Ectodermal cell (in vitro differentiated cells): ENCODE measurements at regions not wholly inside any gene's neighbourhood (a gene's known extent, or its start where the extent isn't known, plus 50 kb on each side); places are given as distances from the start of the nearest gene placed in this dataset.

Source experiments
- H3K27ac ChIP-seq: 2 replicates; pipeline ENCODE4 v1.7.0; 2013; ENCODE audit warnings: mild to moderate bottlenecking, low read depth, low read length; ENCODE audit not compliant: insufficient read depth, poor library complexity, severe bottlenecking
- H3K27me3 ChIP-seq: 2 replicates; pipeline ENCODE4 v1.7.0; 2013; ENCODE audit warnings: mild to moderate bottlenecking, low read length; ENCODE audit not compliant: insufficient read depth, control insufficient read depth, poor library complexity, severe bottlenecking
- H3K36me3 ChIP-seq: one replicate; pipeline ENCODE4 v1.7.0; 2013; ENCODE audit warnings: low read length; ENCODE audit not compliant: control insufficient read depth, insufficient read depth
- H3K4me1 ChIP-seq: one replicate; pipeline ENCODE4 v1.7.0; 2013; ENCODE audit warnings: low read length; ENCODE audit not compliant: control insufficient read depth, insufficient read depth
- H3K4me3 ChIP-seq: 2 replicates; pipeline ENCODE4 v1.7.0; 2013; ENCODE audit warnings: low read depth, low read length, control low read depth; ENCODE audit not compliant: insufficient read depth
- H3K9me3 ChIP-seq: 2 replicates; pipeline ENCODE4 v1.7.0; 2013; ENCODE audit warnings: mild to moderate bottlenecking, low read length, moderate library complexity; ENCODE audit not compliant: control insufficient read depth
- WGBS, 2 experiments: methylation state at CpG; one replicate each; pipeline ENCODE4 v1.1.7; 2013; ENCODE audit warnings: missing lambda C conversion rate in 2 of 2; 5-methylcytosine and 5-hydroxymethylcytosine counted together

DNA sequence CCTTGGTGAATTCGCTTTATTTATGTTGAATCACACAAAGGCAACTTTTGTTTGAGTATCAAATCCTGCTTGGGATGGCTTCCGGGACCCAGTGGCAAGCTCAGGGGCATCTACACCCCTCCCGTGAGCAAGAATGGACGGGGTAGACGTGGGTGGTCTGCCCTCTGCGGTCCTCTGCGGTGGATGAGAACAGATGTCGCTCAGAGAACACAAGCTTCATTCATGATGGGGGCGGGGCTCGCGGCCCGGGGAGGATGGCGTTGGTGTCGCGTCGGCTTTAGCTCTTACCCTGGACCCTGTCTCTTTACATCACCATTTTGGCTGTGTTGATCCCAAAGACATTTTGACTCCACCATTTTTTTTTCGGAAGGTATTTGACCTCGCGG, 158.5 kb upstream of the RTL1 start:
- Histone ChIP-seq H3K4me3 (no peak overlapping the region), H3K4me1 (no peaks in the 10 kb centered on the region), H3K27ac (no peak overlapping the region), H3K36me3 (no peaks in the 10 kb centered on the region), H3K27me3 (no peaks in the 10 kb centered on the region), H3K9me3 (no peaks in the 10 kb centered on the region)
- 91 to 92% methylated on average over 19 of the region's 19 CpGs for WGBS, 2 experiments

DNA sequence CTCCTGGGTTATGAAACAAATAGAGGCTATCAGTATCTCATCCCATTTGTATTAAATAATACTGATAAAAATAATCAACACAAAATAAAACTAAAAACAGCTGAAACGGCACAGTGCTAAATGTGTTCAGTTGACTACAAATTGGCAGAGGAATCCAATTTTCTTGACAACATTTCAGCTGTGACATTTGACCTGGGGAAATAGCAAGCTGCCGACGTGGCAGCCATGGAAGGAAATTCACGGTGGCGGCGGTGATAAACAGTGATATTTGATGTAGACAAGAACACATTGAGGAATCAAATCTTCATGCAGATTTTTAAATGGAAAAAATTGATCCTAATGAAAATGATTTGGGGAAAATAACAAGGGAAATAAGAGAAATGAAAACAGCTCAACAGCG, 159.1 kb upstream of the RTL1 start:
- Histone ChIP-seq H3K9me3 (no peaks in the 10 kb centered on the region), H3K36me3 (no peaks in the 10 kb centered on the region), H3K4me3 (no peak overlapping the region), H3K4me1 (no peaks in the 10 kb centered on the region), H3K27me3 (no peaks in the 10 kb centered on the region), H3K27ac (no peak overlapping the region)
- 94 to 95% methylated on average over 7 of the region's 7 CpGs for WGBS, 2 experiments

DNA sequence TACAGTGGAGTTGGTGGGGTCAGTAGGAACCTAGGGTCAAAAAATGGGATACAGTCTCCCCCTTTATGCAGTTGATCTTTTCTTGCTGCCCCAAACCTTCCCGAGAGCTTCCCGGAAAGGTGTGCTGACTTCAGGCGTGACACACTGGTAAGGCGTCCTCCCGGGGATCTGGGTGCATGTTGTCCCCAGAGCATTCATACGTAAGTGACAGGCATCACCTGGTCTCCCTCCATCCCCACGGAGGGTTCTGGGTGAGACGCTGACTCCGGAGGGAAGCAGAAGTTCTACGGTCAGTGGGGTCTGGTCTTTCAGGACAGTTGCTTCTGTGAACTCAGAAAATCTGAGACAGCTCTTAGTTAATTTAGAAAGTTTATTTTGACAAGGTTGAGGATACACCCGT, 159.6 kb upstream of the RTL1 start:
- no peak overlapping the region for H3K27ac ChIP-seq
- no peaks in the 10 kb centered on the region for H3K27me3 ChIP-seq
- no peak overlapping the region for H3K4me3 ChIP-seq

DNA sequence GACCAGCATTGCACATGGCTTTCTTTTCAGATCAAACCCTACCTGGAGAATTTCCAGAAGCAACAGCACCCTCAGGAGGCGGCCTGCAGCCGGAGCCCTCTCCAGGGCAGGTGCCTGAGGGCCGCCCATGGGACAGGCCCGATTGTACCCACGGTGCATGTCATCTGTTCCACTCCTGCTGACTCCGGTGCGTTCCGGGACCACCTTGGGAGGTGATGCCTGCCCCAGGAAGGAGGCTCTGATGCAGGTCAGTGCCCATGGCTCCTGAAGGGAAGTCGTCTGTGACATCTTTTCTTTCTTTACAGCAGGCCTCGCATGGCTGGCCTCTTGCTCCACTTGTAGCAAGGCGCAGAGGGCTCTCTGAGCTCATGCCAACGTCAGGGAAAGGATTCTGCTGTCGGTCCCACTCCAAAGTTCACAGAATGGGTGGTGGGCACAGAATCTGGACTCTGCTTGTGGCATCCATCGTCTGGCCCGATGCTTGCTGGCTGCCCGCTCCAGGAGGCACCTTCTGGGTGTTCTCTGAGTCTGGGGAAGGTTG, 160.7 kb upstream of the RTL1 start:
- no peak overlapping the region for H3K27ac ChIP-seq
- H3K27me3 ChIP-seq, result no peaks in the 10 kb centered on the region
- no peaks in the 10 kb centered on the region for H3K36me3 ChIP-seq
- no peaks in the 10 kb centered on the region for H3K9me3 ChIP-seq
- 92 to 96% methylated on average over 16 of the region's 16 CpGs for WGBS, 2 experiments
- no peaks in the 10 kb centered on the region for H3K4me1 ChIP-seq
- H3K4me3 ChIP-seq, result no peak overlapping the region

More for the DNA sequence above, 159.6 kb upstream of the RTL1 start:
- no peaks in the 10 kb centered on the region for H3K4me1 ChIP-seq
- 96% methylated on average over 11 of the region's 11 CpGs for WGBS, 2 experiments
- no peaks in the 10 kb centered on the region for H3K9me3 ChIP-seq
- H3K36me3 ChIP-seq, result no peaks in the 10 kb centered on the region

DNA sequence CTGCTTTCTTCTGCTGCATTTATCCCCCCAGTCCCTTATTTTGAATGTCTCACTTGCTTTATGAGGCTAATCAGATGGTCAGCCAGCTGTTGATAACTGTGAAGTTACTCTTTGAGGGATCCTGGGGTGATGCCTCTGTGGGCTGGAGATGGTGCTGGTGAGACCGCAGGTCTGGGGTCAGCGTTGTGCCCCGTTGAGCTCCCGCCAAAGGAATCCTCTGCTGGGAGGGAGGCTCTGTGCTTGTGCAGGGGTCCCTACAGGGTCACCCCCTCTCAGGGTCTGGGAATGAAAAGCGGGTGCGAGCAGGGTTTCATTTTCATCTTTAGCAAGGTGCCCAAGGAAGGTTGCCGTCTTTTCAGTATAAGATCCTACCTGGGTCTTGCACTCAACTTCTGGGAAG, 161.2 kb upstream of the RTL1 start:
- Histone ChIP-seq H3K4me1 (no peaks in the 10 kb centered on the region), H3K36me3 (no peaks in the 10 kb centered on the region), H3K4me3 (no peak overlapping the region), H3K9me3 (no peaks in the 10 kb centered on the region), H3K27ac (no peak overlapping the region), H3K27me3 (no peaks in the 10 kb centered on the region)
- WGBS, 2 experiments, result 93 to 94% methylated on average over 7 of the region's 7 CpGs

DNA sequence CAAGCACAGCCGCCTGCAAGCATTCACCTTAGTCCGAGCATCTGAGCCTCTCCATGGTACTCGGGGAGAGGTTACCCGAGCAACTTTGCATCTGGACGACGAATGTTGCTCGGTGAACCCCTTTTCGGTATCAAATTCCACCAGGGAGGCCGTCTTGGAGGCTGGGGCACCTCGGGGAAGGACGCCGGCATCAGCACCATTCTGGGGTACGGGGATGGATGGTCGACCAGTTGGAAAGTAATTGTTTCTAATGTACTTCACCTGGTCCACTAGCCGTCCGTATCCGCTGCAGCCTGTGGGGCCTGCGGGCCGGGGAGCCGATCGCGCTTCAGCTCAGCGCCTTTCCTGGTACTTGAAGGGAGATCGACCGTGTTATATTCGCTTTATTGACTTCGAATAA, 161.7 kb upstream of the RTL1 start:
- no peak overlapping the region for H3K27ac ChIP-seq
- no peaks in the 10 kb centered on the region for H3K27me3 ChIP-seq
- no peaks in the 10 kb centered on the region for H3K36me3 ChIP-seq

DNA sequence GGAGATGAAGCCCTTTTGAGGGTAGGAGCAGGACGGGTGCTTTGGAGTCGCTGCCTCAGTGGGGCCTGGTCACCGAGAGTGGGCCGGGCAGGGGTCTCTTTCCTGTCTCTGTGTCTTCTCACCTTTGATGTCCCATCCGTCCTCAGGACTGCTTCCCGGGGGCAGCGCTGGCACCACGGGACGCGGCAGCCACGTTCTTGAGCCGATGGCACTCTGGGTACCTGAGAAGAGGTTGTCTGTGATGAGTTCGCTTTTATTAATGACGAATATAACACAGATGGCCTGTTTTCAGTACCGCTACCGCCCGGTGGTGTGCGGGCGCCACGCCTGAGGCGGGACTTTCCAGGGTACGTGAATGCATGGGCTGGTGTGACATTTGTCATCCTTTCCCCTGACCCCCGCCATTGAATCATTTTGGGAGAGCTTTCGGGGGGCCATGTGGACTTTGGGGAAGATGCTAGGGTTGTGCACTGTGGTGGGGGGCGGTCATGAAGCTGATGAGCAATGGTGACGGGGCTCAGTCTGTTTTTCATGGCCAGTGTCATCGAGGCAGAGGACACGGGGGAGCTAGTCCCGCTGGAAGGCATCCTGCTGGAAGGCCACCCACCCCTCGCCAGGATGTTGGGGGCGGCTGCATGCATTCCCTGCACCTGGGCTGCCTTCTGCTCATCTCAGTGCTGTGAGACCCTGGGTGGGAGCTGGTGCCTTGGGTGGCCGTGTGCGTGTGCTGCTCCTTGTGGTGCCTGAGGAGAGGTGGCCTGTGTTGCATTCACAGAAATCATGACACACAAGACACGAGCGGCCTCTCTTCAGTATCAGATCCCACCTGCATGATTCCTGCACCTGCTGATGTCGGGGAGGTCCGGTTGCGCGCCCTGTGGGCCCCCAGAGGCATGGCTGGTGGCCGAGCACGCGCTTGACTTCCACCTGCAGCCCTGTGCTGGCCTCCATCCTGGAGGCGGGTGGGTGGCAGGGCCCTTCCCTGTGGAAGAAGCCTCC, 162.5 kb upstream of the RTL1 start:
- Histone ChIP-seq H3K9me3 (no peaks in the 10 kb centered on the region), H3K27me3 (no peaks in the 10 kb centered on the region)
- 95 to 96% methylated on average over 43 of the region's 43 CpGs for WGBS, 2 experiments

More for the DNA sequence above, 161.7 kb upstream of the RTL1 start:
- Histone ChIP-seq H3K9me3 (no peaks in the 10 kb centered on the region), H3K4me3 (no peak overlapping the region), H3K4me1 (no peaks in the 10 kb centered on the region)
- 95 to 96% methylated on average over 27 of the region's 27 CpGs for WGBS, 2 experiments

DNA sequence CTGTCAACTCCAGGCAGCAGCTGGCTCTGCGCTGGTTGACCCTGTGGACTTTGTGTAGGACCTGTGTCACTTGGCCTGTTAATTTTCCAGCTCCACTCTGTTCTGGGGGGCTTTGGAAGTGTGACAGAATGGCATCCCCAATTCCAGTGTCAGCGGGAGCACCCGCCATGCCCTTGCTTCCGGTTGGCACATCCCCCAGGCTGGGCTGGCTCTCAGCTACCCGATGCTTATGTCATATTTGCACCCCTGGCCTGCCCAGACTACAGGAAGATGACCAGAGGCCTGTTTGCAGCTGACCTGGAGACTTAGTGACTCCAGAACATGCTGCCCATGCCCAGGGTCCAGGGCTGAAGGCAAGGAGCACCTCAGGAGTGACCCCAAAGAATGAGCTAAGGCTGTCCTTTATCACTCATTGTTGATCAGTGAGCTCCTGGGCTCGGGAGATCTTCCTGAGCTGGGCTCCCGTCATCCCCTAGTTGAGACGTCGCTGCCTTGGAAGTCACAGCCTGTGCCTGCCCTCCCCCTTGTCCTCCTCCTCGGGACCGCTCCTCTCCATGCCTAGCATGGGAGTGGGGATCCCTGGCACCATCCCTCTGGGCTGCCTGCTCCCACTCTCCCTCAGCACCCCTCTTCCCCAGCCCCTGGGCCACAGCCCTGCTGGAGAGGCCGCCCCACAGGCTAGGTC, 163.4 kb upstream of the RTL1 start:
- H3K27ac ChIP-seq, result no peak overlapping the region
- no peaks in the 10 kb centered on the region for H3K36me3 ChIP-seq
- no peaks in the 10 kb centered on the region for H3K4me1 ChIP-seq
- WGBS, 2 experiments, result 91 to 92% methylated on average over 12 of the region's 12 CpGs
- no peaks in the 10 kb centered on the region for H3K27me3 ChIP-seq
- no peak overlapping the region for H3K4me3 ChIP-seq
- no peaks in the 10 kb centered on the region for H3K9me3 ChIP-seq

More for the DNA sequence above, 162.5 kb upstream of the RTL1 start:
- no peaks in the 10 kb centered on the region for H3K36me3 ChIP-seq
- no peak overlapping the region for H3K27ac ChIP-seq
- H3K4me1 ChIP-seq, result no peaks in the 10 kb centered on the region
- H3K4me3 ChIP-seq, result no peak overlapping the region

DNA sequence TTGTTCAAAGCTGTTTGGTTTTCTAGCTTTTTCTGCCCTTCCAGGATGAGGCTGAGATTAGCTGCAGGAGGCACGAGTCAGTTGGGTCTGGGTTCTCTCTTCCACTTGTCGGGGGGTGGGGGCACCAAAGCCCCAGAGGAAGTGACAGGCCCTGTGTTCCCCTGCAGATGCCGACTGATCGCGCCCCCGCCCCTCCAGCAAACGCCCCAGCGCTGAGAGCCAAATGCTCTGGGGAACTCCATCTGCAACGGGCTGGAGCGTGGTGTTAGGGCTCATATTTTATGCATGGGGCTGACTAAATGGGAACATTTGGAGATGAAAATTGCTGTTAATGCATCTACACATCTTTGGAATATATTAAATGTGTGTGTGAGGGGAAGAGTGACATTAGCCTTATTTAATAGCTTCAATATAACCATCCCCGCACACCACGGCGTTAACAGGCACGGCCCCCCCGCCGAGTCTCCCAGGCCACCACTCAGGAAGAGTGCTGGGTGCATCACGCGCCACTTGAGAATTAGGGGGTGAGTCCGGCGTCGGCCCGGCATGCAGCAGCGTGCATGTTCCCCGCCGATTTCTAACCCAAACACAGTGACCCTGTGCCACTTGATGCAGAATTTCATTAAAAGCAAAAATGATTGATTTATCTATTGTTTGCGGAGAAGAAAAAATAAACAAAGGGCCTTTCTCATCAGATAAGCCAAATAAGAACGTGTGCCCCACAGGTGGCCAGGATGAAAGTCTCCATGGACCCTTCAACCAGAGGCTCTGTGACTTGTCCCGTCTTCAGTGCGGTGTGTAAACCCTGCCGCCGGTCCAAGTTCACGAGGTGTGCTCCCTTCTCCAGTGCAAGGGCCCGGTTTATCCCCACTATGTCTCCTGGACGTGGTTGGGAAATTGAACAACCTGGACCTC, 165.0 kb upstream of the RTL1 start:
- WGBS, 2 experiments, result 88 to 89% methylated on average over 34 of the region's 34 CpGs
- no peak overlapping the region for H3K27ac ChIP-seq
- no peaks in the 10 kb centered on the region for H3K36me3 ChIP-seq
- peaks cover 12% of the 10 kb centered on the region for H3K27me3 ChIP-seq
- H3K4me1 ChIP-seq, result peaks cover 12% of the 10 kb centered on the region
- H3K4me3 ChIP-seq, result no peak overlapping the region
- H3K9me3 ChIP-seq, result no peaks in the 10 kb centered on the region
